HL-60 (cell line): ENCODE measurements at regions not wholly inside any gene's neighbourhood (a gene's known extent, or its start where the extent isn't known, plus 50 kb on each side); places are given as distances from the start of the nearest gene placed in this dataset.
"Not testable (repeated sequence)": the region's sequence is repeated elsewhere in the genome, so short reads cannot be mapped to it uniquely, and the experiment has no call there.

Experiments used
- DNase-seq, 2 experiments: peaks; one replicate each; pipeline ENCODE4 v3.0.0-alpha.2; 2010 to 2020; ENCODE audit warnings: low read depth in 1 of 2, low spot score in 1 of 2
- H3K27ac ChIP-seq: fragments of 250-450 bp; sonication (Bioruptor Pico); replicated peaks from 2 replicates; pipeline ENCODE4 v1.5.1; 2020; ENCODE audit warnings: mild to moderate bottlenecking, moderate library complexity
- H3K27me3 ChIP-seq: fragments of 250-450 bp; sonication (Bioruptor Pico); 2 replicates; pipeline ENCODE4 v1.5.1; 2021; ENCODE audit warnings: mild to moderate bottlenecking, moderate library complexity; ENCODE audit not compliant: insufficient read depth, poor library complexity, severe bottlenecking
- H3K4me3 ChIP-seq: replicated peaks from 2 replicates; pipeline ENCODE4 v1.5.1; 2011; ENCODE audit warnings: mild to moderate bottlenecking, control low read depth, low read length; ENCODE audit not compliant: insufficient read depth
- GABPA ChIP-seq: IDR thresholded peaks from 2 replicates; pipeline ENCODE4 v1.6.1; 2012; ENCODE audit warnings: low read depth
- POLR2AphosphoS5 ChIP-seq: IDR thresholded peaks from 2 replicates; pipeline ENCODE4 v1.6.1; 2012; ENCODE audit warnings: low read depth
- REST ChIP-seq: IDR thresholded peaks from 2 replicates; pipeline ENCODE4 v1.6.1; 2012; ENCODE audit warnings: low read depth; ENCODE audit not compliant: insufficient replicate concordance
- SPI1 ChIP-seq: IDR thresholded peaks from 2 replicates; pipeline ENCODE4 v1.6.1; 2012; ENCODE audit warnings: low read depth, mild to moderate bottlenecking, borderline replicate concordance
- TF ChIP-seq, protein P1 (sequence below): IDR thresholded peaks from one replicate; pipeline ENCODE4 v1.5.1; 2011; ENCODE audit warnings: low read length, control low read depth, inconsistent platforms; ENCODE audit not compliant: insufficient read depth

DNA sequence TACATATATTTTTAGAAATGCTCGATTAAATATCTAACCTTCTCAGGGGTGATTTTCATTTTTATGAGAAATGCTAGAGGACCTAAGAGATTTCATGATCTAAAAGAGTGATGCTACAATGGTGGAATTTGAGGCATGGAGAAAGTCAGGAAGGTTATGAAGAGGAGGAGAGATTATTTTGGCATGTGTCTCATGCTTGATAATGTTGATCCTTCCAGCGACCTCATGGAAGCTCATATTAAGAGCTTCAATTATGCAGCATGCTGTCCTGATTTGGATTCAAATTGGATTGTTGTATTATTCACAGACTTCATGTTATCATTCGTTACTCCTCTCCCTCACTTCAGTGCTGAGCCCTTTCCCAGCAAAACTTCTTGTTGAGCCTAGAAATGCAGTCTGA lies 112.5 kb downstream of the RAP2B start:
- TF ChIP-seq SPI1 (no peak), GABPA (no peak), POLR2AphosphoS5 (no peak), REST (no peak)
- TF ChIP-seq, protein P1, sequence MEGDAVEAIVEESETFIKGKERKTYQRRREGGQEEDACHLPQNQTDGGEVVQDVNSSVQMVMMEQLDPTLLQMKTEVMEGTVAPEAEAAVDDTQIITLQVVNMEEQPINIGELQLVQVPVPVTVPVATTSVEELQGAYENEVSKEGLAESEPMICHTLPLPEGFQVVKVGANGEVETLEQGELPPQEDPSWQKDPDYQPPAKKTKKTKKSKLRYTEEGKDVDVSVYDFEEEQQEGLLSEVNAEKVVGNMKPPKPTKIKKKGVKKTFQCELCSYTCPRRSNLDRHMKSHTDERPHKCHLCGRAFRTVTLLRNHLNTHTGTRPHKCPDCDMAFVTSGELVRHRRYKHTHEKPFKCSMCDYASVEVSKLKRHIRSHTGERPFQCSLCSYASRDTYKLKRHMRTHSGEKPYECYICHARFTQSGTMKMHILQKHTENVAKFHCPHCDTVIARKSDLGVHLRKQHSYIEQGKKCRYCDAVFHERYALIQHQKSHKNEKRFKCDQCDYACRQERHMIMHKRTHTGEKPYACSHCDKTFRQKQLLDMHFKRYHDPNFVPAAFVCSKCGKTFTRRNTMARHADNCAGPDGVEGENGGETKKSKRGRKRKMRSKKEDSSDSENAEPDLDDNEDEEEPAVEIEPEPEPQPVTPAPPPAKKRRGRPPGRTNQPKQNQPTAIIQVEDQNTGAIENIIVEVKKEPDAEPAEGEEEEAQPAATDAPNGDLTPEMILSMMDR, result no peak
- no peak overlapping the region for H3K27ac ChIP-seq
- no peak overlapping the region for H3K4me3 ChIP-seq
- DNase-seq, result no peak
- no peaks in the 10 kb centered on the region for H3K27me3 ChIP-seq

DNA sequence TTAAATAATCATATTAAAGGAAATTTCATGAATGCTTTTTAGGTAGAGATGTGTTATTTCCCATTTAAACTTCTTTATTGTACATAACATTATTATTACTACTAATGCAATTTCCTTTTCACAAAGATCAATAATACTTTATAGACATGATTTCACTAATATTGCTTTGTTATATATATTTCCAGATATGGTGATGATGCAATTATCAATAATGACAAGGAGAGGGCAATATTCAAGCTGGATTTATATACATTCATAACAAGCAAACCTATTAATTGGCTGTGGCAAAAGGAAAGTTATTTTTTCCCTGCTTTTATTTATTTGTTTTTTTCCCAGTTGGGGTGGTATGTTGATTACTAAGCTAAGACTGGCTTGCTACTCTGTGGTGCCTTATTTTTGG lies 113.5 kb downstream of the RAP2B start:
- TF ChIP-seq SPI1, result no peak
- TF ChIP-seq, protein P1, result no peak
- TF ChIP-seq POLR2AphosphoS5, result no peak
- TF ChIP-seq GABPA, result no peak
- no peak for TF ChIP-seq REST
- no peak for DNase-seq
- Histone ChIP-seq H3K4me3 (no peak overlapping the region), H3K27me3 (no peaks in the 10 kb centered on the region), H3K27ac (no peak overlapping the region)

GRCh38 chr3:153277029-153277428 lies 115.0 kb downstream of the RAP2B start:
- TF ChIP-seq POLR2AphosphoS5 (no peak), GABPA (no peak), SPI1 (no peak), REST (no peak)
- TF ChIP-seq, protein P1, result no peak
- DNase-seq, result no peak
- H3K27ac ChIP-seq, result no peak overlapping the region
- no peak overlapping the region for H3K4me3 ChIP-seq
- no peaks in the 10 kb centered on the region for H3K27me3 ChIP-seq

DNA sequence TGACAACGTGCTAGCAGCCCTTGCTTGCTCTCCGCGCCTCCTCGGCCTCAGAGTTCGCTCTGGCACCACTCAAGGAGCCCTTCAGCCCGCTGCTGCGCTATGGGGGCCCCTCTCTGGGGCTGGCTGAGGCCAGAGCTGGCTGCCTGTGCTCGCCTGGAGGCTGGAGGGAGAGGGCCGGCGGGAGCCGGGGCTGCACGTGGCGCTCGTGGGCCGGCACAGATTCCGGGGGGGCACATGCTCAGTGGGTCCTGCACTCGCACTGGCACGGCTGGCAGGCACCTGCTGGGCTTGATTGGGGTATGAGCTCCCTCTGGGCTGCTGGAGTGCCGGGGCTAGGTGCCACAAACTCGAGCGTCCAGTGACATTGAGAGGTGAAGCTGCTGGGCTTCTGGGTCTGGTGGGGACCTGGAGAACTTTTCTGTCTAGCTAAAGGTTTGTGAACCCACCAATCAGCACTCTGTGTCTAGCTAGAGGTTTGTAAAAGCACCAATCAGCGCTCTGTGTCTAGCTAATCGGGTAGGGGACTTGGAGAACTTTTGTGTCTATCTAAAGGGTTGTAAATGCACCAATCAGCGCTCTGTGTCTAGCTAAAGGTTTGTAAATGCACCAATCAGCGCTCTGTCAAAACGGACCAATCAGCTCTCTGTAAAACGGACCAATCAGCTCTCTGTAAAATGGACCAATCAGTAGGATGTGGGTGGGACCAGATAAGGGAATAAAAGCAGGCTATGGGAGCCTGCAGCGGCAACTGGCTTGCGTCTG lies 119.4 kb downstream of the RAP2B start:
- not testable (repeated sequence) for H3K4me3 ChIP-seq, H3K27me3 ChIP-seq, DNase-seq, H3K27ac ChIP-seq
